ENCODE measurements at regions not wholly inside any gene's neighbourhood (a gene's known extent, or its start where the extent isn't known, plus 50 kb on each side); places are given as distances from the start of the nearest gene placed in this dataset.

DNA sequence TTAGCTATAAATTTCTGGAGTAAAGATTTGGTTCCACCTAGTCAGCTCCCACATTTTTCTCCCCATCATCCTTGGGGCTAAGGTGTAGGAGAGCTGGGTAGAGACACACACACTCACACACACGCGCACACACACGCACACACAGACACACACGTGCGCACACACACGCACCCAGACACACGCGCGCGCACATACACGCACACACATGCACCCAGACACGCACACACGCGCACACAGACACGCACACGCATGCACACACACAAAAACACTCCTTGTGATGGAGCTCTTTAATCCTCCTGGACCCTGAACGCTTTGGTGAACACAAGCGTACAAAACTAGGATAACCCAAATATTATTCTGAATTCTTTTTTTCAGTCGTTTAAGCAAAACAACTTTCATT lies 253.6 kb downstream of the C16orf95 start:
- Mint-ChIP-seq H3K4me1 (no peaks in the 10 kb centered on the region), H3K27me3 (peaks cover 24% of the 10 kb centered on the region), H3K4me3 (no peak overlapping the region), H3K36me3 (no peaks in the 10 kb centered on the region), H3K9me3 (no peaks in the 10 kb centered on the region), H3K27ac (no peak overlapping the region)

GRCh38 chr16:87064731-87065445 lies 252.3 kb downstream of the C16orf95 start:
- peaks cover 24% of the 10 kb centered on the region for H3K27me3 Mint-ChIP-seq
- no peak overlapping the region for H3K4me3 Mint-ChIP-seq
- no peaks in the 10 kb centered on the region for H3K4me1 Mint-ChIP-seq
- no peaks in the 10 kb centered on the region for H3K9me3 Mint-ChIP-seq
- no peaks in the 10 kb centered on the region for H3K36me3 Mint-ChIP-seq
- H3K27ac Mint-ChIP-seq: no peak overlapping the region

DNA sequence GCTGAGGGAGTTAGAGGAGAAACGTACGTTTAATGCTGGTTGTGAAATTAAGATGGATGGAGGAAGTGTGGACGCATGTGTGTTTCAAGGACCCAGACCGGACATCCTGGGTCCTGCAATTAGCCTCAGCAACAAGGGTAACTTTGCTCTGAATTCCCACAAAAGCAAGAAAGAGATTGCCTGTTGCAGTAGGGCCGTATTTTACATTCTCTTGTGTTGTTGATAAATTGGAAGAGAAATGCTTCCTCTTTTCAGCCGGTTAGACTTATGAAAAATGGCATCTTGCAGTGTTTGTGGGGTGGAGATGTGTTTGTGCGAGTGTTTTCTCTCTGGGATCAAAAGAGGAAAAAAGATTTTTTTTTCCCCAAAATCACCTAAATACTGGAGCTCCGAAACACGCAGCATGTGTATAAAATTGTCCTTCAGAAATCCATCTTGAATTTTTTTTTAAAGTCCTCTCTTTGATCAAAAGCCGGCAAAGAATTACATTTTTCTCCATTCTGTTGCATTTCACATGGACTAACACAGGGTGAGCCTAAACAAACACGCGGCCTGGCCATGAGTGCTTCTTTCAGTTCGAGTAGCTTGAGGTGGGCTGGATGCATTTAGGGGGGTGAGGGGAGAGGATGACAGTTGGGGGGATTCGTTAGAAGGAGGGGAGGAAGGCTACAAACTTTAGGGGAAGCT lies 251.6 kb downstream of the C16orf95 start:
- no peak overlapping the region for H3K27ac Mint-ChIP-seq
- H3K9me3 Mint-ChIP-seq: no peaks in the 10 kb centered on the region
- H3K36me3 Mint-ChIP-seq: no peaks in the 10 kb centered on the region
- H3K4me3 Mint-ChIP-seq: no peak overlapping the region
- no peaks in the 10 kb centered on the region for H3K4me1 Mint-ChIP-seq
- H3K27me3 Mint-ChIP-seq: peaks cover 21% of the 10 kb centered on the region

DNA sequence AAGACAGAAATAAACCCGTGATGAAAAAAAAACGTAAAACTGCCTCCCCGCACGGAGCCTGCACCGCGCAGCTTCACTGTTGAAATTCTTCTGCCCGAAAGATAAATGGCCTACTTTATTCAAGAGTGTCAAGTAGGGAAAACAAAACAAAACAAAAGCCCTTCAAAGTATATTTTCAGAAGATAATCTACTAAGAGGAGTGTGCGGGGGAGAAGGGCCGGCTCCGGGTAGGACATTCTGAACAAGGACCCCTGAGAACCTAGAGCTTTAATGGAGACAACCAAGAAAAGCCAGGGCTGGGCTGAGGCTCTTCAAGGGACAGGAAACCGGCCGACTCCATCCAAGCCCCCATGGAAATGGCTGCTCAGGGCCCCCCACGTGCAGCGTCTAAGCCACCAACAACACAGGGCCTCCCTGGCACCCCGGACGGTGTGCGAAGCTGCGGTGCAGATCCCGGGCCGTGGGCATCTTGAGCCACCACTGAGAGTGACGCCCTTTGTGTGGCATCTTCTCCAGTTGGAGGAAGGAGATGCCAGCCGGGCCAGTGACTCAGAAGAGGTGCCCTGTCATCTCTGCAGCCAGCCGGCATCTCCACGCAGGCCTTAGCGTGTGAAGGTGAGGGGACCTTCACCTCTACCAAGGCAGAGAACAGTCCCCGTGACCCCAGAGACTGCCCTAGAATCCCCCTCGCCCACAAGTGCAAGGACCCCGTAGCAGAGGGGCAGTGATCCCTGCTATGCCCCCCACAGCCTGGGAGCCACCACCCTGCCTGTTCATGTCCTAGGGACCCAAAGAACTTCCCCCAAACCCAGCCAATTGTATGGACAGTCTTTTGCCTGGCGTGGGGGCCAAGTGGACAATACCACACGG lies 250.8 kb downstream of the C16orf95 start:
- H3K27ac Mint-ChIP-seq: no peak overlapping the region
- peaks cover 21% of the 10 kb centered on the region for H3K27me3 Mint-ChIP-seq
- no peaks in the 10 kb centered on the region for H3K36me3 Mint-ChIP-seq
- H3K9me3 Mint-ChIP-seq: no peaks in the 10 kb centered on the region
- H3K4me3 Mint-ChIP-seq: no peak overlapping the region
- no peaks in the 10 kb centered on the region for H3K4me1 Mint-ChIP-seq

GRCh38 chr16:87067003-87067556 lies 250.1 kb downstream of the C16orf95 start:
- Mint-ChIP-seq H3K4me3 (no peak overlapping the region), H3K27me3 (peaks cover 21% of the 10 kb centered on the region), H3K36me3 (no peaks in the 10 kb centered on the region), H3K4me1 (no peaks in the 10 kb centered on the region), H3K27ac (no peak overlapping the region), H3K9me3 (no peaks in the 10 kb centered on the region)

DNA sequence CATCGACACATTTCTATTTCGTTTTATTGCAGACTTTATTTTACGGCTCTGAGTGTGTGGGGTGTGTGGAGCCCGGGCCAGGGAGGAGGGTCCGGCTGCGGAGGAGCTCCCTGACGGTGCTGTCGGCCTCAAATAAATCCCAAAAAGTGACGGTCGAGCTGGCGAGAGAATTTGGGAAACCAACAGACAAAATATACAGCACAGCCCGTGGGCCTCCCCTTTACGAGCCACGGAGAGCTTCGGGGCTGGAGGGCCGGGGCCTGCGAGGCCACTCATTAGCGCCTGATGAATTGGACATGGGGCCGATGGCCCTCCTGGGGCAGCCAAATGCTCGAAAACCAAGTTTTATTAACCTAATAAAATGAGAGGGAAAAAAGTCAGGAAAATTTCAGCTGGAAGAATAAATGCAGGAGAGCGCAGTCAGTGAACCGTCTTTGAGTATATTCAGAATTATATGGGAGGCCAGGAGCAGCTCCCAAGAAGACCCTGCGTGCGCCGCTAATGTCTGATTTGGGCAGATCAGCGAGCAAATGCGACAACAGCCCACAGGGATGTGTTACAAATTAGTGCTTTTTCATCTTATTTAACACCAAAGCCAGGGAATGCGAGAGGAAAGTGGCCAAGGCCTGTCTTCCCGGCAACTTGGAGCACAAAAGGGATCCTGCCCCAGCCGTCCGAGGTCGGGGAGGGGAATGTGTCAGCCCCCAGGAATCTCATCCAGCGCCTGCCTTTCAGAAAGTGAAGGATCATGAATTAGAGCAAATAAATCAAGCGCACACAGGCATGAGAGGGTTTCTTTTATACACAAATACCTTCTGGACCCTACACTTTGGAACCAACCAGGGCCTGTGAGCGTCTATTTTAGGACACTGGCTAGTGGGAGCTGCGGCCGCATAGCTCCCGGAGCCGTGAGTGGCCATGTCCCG lies 249.1 kb downstream of the C16orf95 start:
- H3K4me1 Mint-ChIP-seq: no peaks in the 10 kb centered on the region
- no peak overlapping the region for H3K4me3 Mint-ChIP-seq
- no peak overlapping the region for H3K27ac Mint-ChIP-seq
- H3K9me3 Mint-ChIP-seq: no peaks in the 10 kb centered on the region
- H3K27me3 Mint-ChIP-seq: peaks cover 16% of the 10 kb centered on the region
- H3K36me3 Mint-ChIP-seq: no peaks in the 10 kb centered on the region

DNA sequence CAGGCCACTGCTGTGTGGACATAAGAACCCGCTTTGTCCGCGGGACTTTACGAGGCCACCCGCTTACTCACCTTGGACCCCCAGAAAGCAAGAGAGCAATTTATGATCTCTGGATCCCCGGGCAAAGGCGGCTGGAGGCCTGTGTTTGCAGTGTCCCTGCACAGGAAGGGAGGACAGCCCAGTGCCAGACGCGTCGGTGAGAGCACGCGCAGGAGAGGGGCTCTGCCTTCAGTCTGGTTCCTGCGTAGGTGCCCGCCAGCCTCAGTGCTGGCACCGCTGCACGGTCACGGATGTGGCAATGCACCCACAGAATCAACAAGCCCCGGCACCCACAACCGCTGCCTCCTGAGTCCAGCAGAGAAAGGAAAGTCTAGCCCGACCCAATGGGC lies 248.4 kb downstream of the C16orf95 start:
- Mint-ChIP-seq H3K4me3 (no peak overlapping the region), H3K27ac (no peak overlapping the region), H3K27me3 (peaks cover 16% of the 10 kb centered on the region), H3K9me3 (no peaks in the 10 kb centered on the region), H3K4me1 (no peaks in the 10 kb centered on the region), H3K36me3 (no peaks in the 10 kb centered on the region)

- Mint-ChIP-seq H3K36me3 (no peaks in the 10 kb centered on the region), H3K27me3 (peaks cover 4% of the 10 kb centered on the region), H3K4me1 (no peaks in the 10 kb centered on the region), H3K9me3 (no peaks in the 10 kb centered on the region), H3K4me3 (no peak overlapping the region), H3K27ac (no peak overlapping the region)
Measured at GRCh38 chr16:87070657-87071056, 246.5 kb downstream of the C16orf95 start.

DNA sequence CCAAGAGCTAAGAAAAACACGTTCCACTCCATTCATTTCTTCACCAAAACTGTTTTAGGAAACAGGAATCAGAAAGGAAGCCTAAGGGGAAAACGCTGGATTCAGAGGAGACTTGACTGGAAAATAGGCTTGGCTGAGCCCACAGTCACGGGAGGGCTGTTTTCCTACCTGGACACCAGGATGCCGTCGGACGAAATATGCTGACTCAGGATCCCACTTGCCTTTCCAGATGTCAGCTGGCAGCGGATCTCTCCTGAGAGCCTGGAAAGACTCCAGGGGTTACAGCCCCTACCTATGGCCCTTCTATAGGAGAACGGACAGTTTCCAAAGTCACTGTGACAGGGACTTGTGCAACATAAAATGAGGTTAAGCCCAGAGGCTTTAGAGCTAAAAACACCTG lies 245.1 kb downstream of the C16orf95 start:
- Mint-ChIP-seq H3K27ac (no peak overlapping the region), H3K4me1 (no peaks in the 10 kb centered on the region), H3K4me3 (no peak overlapping the region), H3K36me3 (no peaks in the 10 kb centered on the region), H3K9me3 (no peaks in the 10 kb centered on the region), H3K27me3 (peaks cover 2% of the 10 kb centered on the region)

DNA sequence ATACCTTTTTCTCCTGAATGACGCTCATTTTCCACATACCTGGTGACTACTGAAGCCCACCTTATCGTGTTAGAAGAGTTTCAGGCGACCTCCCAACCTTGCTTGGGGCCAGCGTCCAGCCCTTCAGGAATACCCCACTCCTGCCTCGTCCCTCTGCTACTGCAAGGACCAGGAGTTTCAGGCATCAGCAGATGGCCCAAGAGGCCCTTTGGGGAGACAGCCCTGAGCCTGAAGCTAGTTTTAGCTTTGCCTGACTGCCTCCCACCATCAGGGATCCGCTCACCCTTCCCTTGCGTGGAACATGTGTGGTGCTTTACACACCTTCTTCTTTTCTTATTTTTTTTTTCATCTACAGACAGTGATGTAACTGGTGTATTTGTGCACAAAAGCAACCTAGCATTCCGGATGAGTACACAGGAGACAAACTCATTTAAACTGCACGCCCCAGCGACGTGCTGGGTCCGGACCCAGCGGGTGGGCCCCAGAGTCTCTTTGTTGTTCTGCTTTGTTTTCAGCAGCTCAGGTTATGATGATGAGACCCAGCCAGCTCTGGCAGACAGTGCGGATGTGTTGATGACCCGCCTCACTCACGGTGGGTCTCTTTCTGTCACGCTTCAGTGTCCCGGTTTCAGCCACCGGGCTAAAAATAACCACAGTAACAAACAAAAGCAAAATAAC lies 242.4 kb downstream of the C16orf95 start:
- no peaks in the 10 kb centered on the region for H3K9me3 Mint-ChIP-seq
- no peaks in the 10 kb centered on the region for H3K4me1 Mint-ChIP-seq
- no peak overlapping the region for H3K27ac Mint-ChIP-seq
- no peak overlapping the region for H3K4me3 Mint-ChIP-seq
- H3K27me3 Mint-ChIP-seq: peaks cover 1% of the 10 kb centered on the region
- H3K36me3 Mint-ChIP-seq: no peaks in the 10 kb centered on the region

DNA sequence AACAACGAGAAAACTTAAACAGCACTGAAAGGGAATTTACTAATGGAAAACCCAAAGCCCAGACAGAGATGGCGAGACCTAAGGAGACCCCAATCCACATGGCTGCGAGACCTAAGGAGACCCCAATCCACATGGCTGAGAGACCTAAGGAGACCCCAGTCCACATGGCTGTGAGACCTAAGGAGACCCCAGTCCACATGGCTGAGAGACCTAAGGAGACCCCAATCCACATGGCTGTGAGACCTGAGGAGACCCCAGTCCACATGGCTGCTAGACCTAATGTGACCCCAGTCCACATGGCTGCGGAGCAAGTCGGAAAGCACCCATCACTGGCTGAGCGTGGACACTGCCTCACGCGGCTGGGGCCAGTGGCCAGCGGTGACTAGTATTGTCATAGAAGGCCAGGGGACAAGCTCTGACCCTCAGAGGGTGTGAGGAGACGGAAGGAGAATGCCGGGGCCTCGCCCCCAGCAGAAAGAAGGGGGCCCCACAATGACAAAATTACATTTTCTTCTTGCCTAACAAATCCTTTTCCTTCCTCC lies 241.8 kb downstream of the C16orf95 start:
- H3K4me3 Mint-ChIP-seq: no peak overlapping the region
- no peaks in the 10 kb centered on the region for H3K4me1 Mint-ChIP-seq
- H3K9me3 Mint-ChIP-seq: peaks cover 4% of the 10 kb centered on the region
- H3K27ac Mint-ChIP-seq: no peak overlapping the region
- no peaks in the 10 kb centered on the region for H3K36me3 Mint-ChIP-seq
- peaks cover 1% of the 10 kb centered on the region for H3K27me3 Mint-ChIP-seq

DNA sequence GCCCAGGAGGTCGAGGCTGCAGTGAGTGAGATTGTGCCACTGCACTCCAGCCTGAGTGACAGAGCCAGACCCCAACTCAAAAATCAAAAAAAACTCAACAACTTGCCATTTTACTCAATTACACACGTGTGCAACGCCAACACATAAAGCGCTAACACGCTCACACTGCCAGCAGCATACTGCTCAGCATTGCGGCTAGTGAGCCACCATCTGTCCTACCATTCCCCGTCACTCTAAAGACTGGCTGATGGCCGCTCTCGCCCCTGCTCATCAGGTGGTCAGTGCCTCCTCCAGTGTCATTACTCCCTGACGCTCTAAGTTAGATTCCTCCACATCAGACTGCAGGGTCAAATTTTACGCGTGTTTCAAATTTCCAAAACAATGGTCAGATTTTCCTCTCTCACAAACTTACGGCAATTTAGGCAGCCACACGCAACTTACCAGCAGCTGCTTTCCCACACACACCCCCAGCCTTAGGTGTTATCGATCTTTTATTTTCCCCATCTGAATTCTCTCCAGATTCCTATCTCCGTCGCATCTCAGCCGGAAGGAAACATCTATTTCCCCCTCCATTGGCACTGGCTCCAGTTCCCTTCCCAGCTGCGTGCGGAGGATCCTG lies 240.8 kb downstream of the C16orf95 start:
- Mint-ChIP-seq H3K4me3 (no peak overlapping the region), H3K9me3 (peaks cover 12% of the 10 kb centered on the region), H3K27ac (no peak overlapping the region), H3K4me1 (no peaks in the 10 kb centered on the region), H3K36me3 (peaks cover 2% of the 10 kb centered on the region), H3K27me3 (peaks cover 1% of the 10 kb centered on the region)

DNA sequence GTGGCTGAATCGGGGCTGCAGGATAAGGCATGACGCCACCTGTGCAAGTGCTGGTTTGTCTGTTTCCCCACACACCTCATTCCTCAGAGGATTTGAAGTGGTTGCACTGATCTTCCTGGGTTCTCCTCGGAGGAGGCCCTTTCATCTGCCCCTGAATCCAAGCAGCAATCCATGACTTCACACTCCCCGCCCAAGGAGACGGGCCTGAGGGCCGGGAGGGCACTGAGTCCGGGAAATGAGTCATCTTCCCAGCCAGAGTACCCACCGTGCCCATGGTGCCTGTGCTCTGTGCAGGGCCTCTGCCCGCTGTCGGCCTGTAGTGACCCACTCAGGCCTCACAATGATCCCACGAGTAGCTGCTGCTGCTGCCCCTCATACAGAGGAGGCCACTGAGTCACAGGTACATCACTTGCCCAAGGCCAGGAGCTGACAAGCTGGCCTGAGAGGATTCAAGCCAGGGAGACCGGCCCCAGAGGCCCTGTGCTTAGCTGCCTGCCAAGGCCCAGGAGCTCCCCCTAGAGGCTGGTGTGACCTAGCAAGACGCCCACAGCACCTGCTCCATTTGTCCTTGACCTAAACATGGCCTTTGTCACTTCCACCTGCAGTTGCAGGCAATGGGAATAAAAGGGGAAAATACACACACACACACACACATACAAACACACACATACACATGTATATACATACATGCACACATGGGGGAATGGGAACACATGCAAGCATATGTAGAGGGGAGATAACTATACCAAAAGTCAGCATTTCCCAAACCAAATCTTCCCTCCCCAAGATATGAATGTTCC lies 240.0 kb downstream of the C16orf95 start:
- H3K27me3 Mint-ChIP-seq: peaks cover 1% of the 10 kb centered on the region
- H3K27ac Mint-ChIP-seq: no peak overlapping the region
- no peaks in the 10 kb centered on the region for H3K4me1 Mint-ChIP-seq
- H3K9me3 Mint-ChIP-seq: peaks cover 12% of the 10 kb centered on the region
- H3K36me3 Mint-ChIP-seq: peaks cover 2% of the 10 kb centered on the region
- no peak overlapping the region for H3K4me3 Mint-ChIP-seq

All from activated naive CD4-positive, alpha-beta T cell treated with anti-CD3 and anti-CD28 coated beads, Interleukin-2, amount 50 U/mL, for 24 hours (primary cell).